VCaP (cell line): ENCODE measurements at regions not wholly inside any gene's neighbourhood (a gene's known extent, or its start where the extent isn't known, plus 50 kb on each side); places are given as distances from the start of the nearest gene placed in this dataset.

Experiments used
- H3K27ac ChIP-seq: fragments of 450-650 bp; 2 replicates; pipeline ENCODE4 v1.5.1; 2017
- CTCF ChIP-seq: fragments of 450-650 bp; conservative IDR thresholded peaks from 2 replicates; pipeline ENCODE4 v1.5.1; 2017; ENCODE audit warnings: mild to moderate bottlenecking, moderate library complexity

- no peak overlapping the region for H3K27ac ChIP-seq
- no peak for TF ChIP-seq CTCF
These were observed 174.0 kb upstream of the SNX2 start for GRCh38 chr5:122600924-122601323.

GRCh38 chr5:122602700-122603099 lies 172.2 kb upstream of the SNX2 start:
- H3K27ac ChIP-seq: no peak overlapping the region
- no peak for TF ChIP-seq CTCF

GRCh38 chr5:122605236-122605635 lies 169.6 kb upstream of the SNX2 start:
- no peak for TF ChIP-seq CTCF
- H3K27ac ChIP-seq: no peak overlapping the region

- no peak for TF ChIP-seq CTCF
- no peak overlapping the region for H3K27ac ChIP-seq
These were observed 167.1 kb upstream of the SNX2 start for GRCh38 chr5:122607818-122608217.

GRCh38 chr5:122608222-122608621 lies 166.7 kb upstream of the SNX2 start:
- no peak overlapping the region for H3K27ac ChIP-seq

GRCh38 chr5:122611406-122611805 lies 163.5 kb upstream of the SNX2 start:
- no peak for TF ChIP-seq CTCF
- no peak overlapping the region for H3K27ac ChIP-seq

More at GRCh38 chr5:122608222-122608621, 166.7 kb upstream of the SNX2 start:
- no peak for TF ChIP-seq CTCF

GRCh38 chr5:122612901-122613300 lies 162.0 kb upstream of the SNX2 start:
- no peak overlapping the region for H3K27ac ChIP-seq
- TF ChIP-seq CTCF: no peak

GRCh38 chr5:122615146-122615545 lies 159.7 kb upstream of the SNX2 start:
- H3K27ac ChIP-seq: no peak overlapping the region
- TF ChIP-seq CTCF: no peak
